IMR-90 (cell line): ENCODE measurements at regions not wholly inside any gene's neighbourhood (a gene's known extent, or its start where the extent isn't known, plus 50 kb on each side); places are given as distances from the start of the nearest gene placed in this dataset.

Experiments used
- ATAC-seq: fragments of 200-7000 bp; cut with Tn5 transposase; 2 replicates; pipeline ENCODE4 v1.9.1; 2020; ENCODE audit warnings: low read depth, mild to moderate bottlenecking, moderate library complexity
- BruUV-seq: library from RNA; stranded (reverse); fragments of 400-500 nt; replicated peaks from 2 replicates; lab custom pipeline; 2021; lab: Mats Ljungman, UMichigan
- CTCF ChIA-PET: fragments of 300-600 bp; formaldehyde crosslinking; extraction: SDS; loops from one replicate; lab custom pipeline; 2021; ENCODE audit warnings: antibody characterized with exemption; lab: Yijun Ruan, JAX
- POLR2A ChIA-PET: fragments of 300-600 bp; sonication (Branson Sonifier 250); formaldehyde crosslinking; loops from one replicate; lab custom pipeline; 2022; ENCODE audit warnings: antibody characterized with exemption; ENCODE audit not compliant: unreplicated experiment; lab: Charles Lee
- DNase-seq: peaks from one replicate; pipeline ENCODE4 v3.0.0; 2013
- H2AFZ ChIP-seq: replicated peaks from 2 replicates; pipeline ENCODE3; 2013; ENCODE audit warnings: low read length, mild to moderate bottlenecking; ENCODE audit not compliant: poor library complexity
- H2AK5ac ChIP-seq: 2 replicates; pipeline ENCODE4 v1.6.1; 2013; ENCODE audit warnings: low read depth, low read length, inconsistent platforms
- H2AK9ac ChIP-seq: replicated peaks from 2 replicates; pipeline ENCODE3; 2013; ENCODE audit warnings: mild to moderate bottlenecking, low read depth, low read length, moderate library complexity; ENCODE audit not compliant: poor library complexity
- H2BK120ac ChIP-seq: 2 replicates; pipeline ENCODE4 v1.6.1; 2013; ENCODE audit warnings: low read depth, low read length, inconsistent platforms
- H2BK15ac ChIP-seq: 3 replicates; pipeline ENCODE4 v1.6.1; 2013; ENCODE audit warnings: low read depth, low read length, inconsistent platforms
- H2BK20ac ChIP-seq: 2 replicates; pipeline ENCODE4 v1.6.1; 2013; ENCODE audit warnings: low read depth, mild to moderate bottlenecking, inconsistent platforms, low read length, moderate library complexity
- H2BK5ac ChIP-seq: 2 replicates; pipeline ENCODE4 v1.6.1; 2013; ENCODE audit warnings: mild to moderate bottlenecking, low read depth, low read length, inconsistent platforms; ENCODE audit not compliant: poor library complexity, severe bottlenecking
- H3K14ac ChIP-seq: replicated peaks from 2 replicates; pipeline ENCODE4 v1.6.1; 2013; ENCODE audit warnings: low read depth, low read length, inconsistent platforms
- H3K18ac ChIP-seq: 2 replicates; pipeline ENCODE4 v1.6.1; 2013; ENCODE audit warnings: low read depth, low read length, control low read depth
- H3K23ac ChIP-seq: 2 replicates; pipeline ENCODE4 v1.6.1; 2013; ENCODE audit warnings: low read depth, low read length, inconsistent platforms
- H3K27ac ChIP-seq: 2 replicates; pipeline ENCODE4 v1.5.1; 2013; ENCODE audit warnings: mild to moderate bottlenecking, control low read depth, low read length; ENCODE audit not compliant: insufficient read depth
- H3K27me3 ChIP-seq: 2 replicates; pipeline ENCODE4 v1.6.1; 2013; ENCODE audit warnings: low read length; ENCODE audit not compliant: control insufficient read depth, insufficient read depth
- H3K36me3 ChIP-seq: 2 replicates; pipeline ENCODE4 v1.6.1; 2013; ENCODE audit warnings: low read length, mixed read lengths; ENCODE audit not compliant: control insufficient read depth, insufficient read depth
- H3K4ac ChIP-seq: 2 replicates; pipeline ENCODE4 v1.6.1; 2013; ENCODE audit warnings: low read depth, low read length, inconsistent platforms
- H3K4me1 ChIP-seq: 2 replicates; pipeline ENCODE4 v1.6.1; 2013; ENCODE audit warnings: low read length, mixed read lengths; ENCODE audit not compliant: control insufficient read depth, insufficient read depth
- H3K4me2 ChIP-seq: 2 replicates; pipeline ENCODE4 v1.6.1; 2013; ENCODE audit warnings: low read depth, mild to moderate bottlenecking, control low read depth, low read length, moderate library complexity
- H3K4me3 ChIP-seq: 2 replicates; pipeline ENCODE4 v1.5.1; 2013; ENCODE audit warnings: low read depth, mild to moderate bottlenecking, control low read depth, low read length, moderate library complexity; ENCODE audit not compliant: insufficient read depth
- H3K56ac ChIP-seq: 2 replicates; pipeline ENCODE4 v1.6.1; 2013; ENCODE audit warnings: low read length, inconsistent platforms; ENCODE audit not compliant: insufficient read depth; ENCODE audit errors: extremely low read depth
- H3K79me1 ChIP-seq, 2 experiments: 2 replicates each; pipeline ENCODE4 v1.6.1; 2013; ENCODE audit warnings: low read length in 2 of 2, inconsistent platforms in 1 of 2, low read depth in 1 of 2
- H3K9ac ChIP-seq: 2 replicates; pipeline ENCODE4 v1.6.1; 2013; ENCODE audit warnings: low read depth, low read length, control low read depth
- H3K9me1 ChIP-seq: 2 replicates; pipeline ENCODE4 v1.6.1; 2013; ENCODE audit warnings: low read length, inconsistent platforms; ENCODE audit not compliant: insufficient read depth
- H3K9me3 ChIP-seq: 2 replicates; pipeline ENCODE4 v1.6.1; 2013; ENCODE audit warnings: low read length; ENCODE audit not compliant: control insufficient read depth, insufficient read depth
- H4K20me1 ChIP-seq: 2 replicates; pipeline ENCODE4 v1.6.1; 2013; ENCODE audit warnings: low read length, inconsistent platforms; ENCODE audit not compliant: insufficient read depth
- H4K5ac ChIP-seq: 2 replicates; pipeline ENCODE4 v1.6.1; 2013; ENCODE audit warnings: mild to moderate bottlenecking, low read depth, low read length, control low read depth
- H4K8ac ChIP-seq, 2 experiments: 2 replicates each; pipeline ENCODE4 v1.6.1; 2013; ENCODE audit warnings: low read depth in 2 of 2, low read length in 2 of 2, control low read depth in 1 of 2, inconsistent platforms in 1 of 2
- H4K91ac ChIP-seq: 2 replicates; pipeline ENCODE4 v1.6.1; 2013; ENCODE audit warnings: low read depth, low read length, inconsistent platforms; ENCODE audit not compliant: insufficient read depth
- CHD1 ChIP-seq: IDR thresholded peaks from 2 replicates; pipeline ENCODE4 v1.6.1; 2012; ENCODE audit warnings: low read depth, low read length, improper control_type of control experiment
- ELK1 ChIP-seq: fragments of 150-350 bp; IDR thresholded peaks from 2 replicates; pipeline ENCODE4 v1.6.1; 2016; ENCODE audit warnings: low read depth, mild to moderate bottlenecking, low read length, moderate library complexity, borderline replicate concordance
- MAFK ChIP-seq: IDR thresholded peaks from 2 replicates; pipeline ENCODE4 v1.6.1; 2012; ENCODE audit warnings: low read depth, low read length, improper control_type of control experiment
- MAZ ChIP-seq: IDR thresholded peaks from 2 replicates; pipeline ENCODE4 v1.6.1; 2012; ENCODE audit warnings: low read depth, mild to moderate bottlenecking, low read length, improper control_type of control experiment, moderate library complexity, borderline replicate concordance
- MXI1 ChIP-seq: IDR thresholded peaks from 2 replicates; pipeline ENCODE4 v1.6.1; 2012; ENCODE audit warnings: low read depth, mild to moderate bottlenecking, low read length, moderate library complexity, borderline replicate concordance
- RAD21 ChIP-seq: IDR thresholded peaks from 2 replicates; pipeline ENCODE4 v1.6.1; 2012; ENCODE audit warnings: low read length, improper control_type of control experiment
- RCOR1 ChIP-seq: IDR thresholded peaks from 2 replicates; pipeline ENCODE4 v1.6.1; 2012; ENCODE audit warnings: mild to moderate bottlenecking, low read length, improper control_type of control experiment; ENCODE audit not compliant: insufficient replicate concordance
- RFX5 ChIP-seq: IDR thresholded peaks from 2 replicates; pipeline ENCODE4 v1.8.0; 2012; ENCODE audit warnings: low read depth, mild to moderate bottlenecking, low read length, moderate library complexity
- SMC3 ChIP-seq: fragments of 150-350 bp; IDR thresholded peaks from 2 replicates; pipeline ENCODE4 v1.6.1; 2016; ENCODE audit warnings: low read depth, mild to moderate bottlenecking, antibody characterized with exemption, low read length, moderate library complexity
- USF2 ChIP-seq: fragments of 150-350 bp; IDR thresholded peaks from 2 replicates; pipeline ENCODE4 v1.6.1; 2017; ENCODE audit warnings: mild to moderate bottlenecking, antibody characterized with exemption, low read length, low read depth
- WGBS, 2 experiments: methylation state at CpG; one replicate each; pipeline versions ENCODE4 v1.1.5 to v1.1.7; 2013; ENCODE audit warnings: missing lambda C conversion rate in 2 of 2; ENCODE audit not compliant: insufficient read length in 1 of 2; ENCODE audit errors: extremely low coverage in 2 of 2; 5-methylcytosine and 5-hydroxymethylcytosine counted together
- dilution Hi-C: fragments of 300-500 bp; cut with HindIII; formaldehyde crosslinking; loops from one replicate; pipeline ENCODE4 v1.14.3; 2018; ENCODE audit warnings: low sequenced_read_pairs; ENCODE audit not compliant: unreplicated experiment
- in situ Hi-C: fragments of 300-500 bp; cut with MboI; formaldehyde crosslinking; loops from 3 replicates; pipeline ENCODE4 v1.14.3; 2019; ENCODE audit warnings: low sequenced_read_pairs, inconsistent platforms, mixed read lengths
- intact Hi-C: fragments of 100-400 bp; cut with micrococcal nuclease; formaldehyde crosslinking; loops from 2 replicates; pipeline ENCODE4 v1.10.0; 2022

DNA sequence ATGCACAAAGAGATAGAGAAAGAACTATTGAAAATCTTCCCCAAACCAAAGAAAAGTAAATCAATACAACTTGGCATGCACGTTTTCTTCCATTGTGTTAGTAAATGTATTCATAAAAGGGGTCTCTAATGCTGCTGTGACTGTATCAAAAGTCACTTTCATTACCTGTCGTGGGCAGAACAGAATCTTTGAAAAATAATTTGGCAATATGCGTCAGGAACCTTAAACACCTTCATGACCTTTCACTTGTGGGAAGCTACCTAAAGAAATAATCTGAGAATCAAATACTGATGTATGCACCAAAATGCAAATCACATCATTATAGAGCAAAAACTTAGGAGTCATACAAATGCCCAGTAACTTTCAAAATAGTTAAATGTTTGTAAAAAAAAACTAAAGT lies 105.3 kb downstream of the ARL4C start:
- in situ Hi-C loops = no loop called here
- no peaks in the 10 kb centered on the region; the same call in 1 of the 2 replicates for H3K9me1 ChIP-seq
- H3K9me3 ChIP-seq = no peaks in the 10 kb centered on the region
- 0 out of 2 replicates have a peak, but pooled peaks cover 3% of the 10 kb centered on the region for H3K27me3 ChIP-seq
- no peaks in the 10 kb centered on the region; the same call in 1 of the 2 replicates for H3K4me1 ChIP-seq
- H2BK20ac ChIP-seq = no peak overlapping the region
- no peak overlapping the region for H2BK120ac ChIP-seq
- H3K36me3 ChIP-seq = no peaks in the 10 kb centered on the region
- POLR2A ChIA-PET = no interaction called here
- intact Hi-C loops = no loop called here
- CTCF ChIA-PET = no interaction called here
- no peak overlapping the region for H2AK9ac ChIP-seq
- H3K14ac ChIP-seq = no peak overlapping the region
- no peak overlapping the region for H4K5ac ChIP-seq
- no peak overlapping the region for H3K23ac ChIP-seq
- TF ChIP-seq USF2 (no peak), SMC3 (no peak), RAD21 (no peak), MXI1 (no peak), RCOR1 (no peak), RFX5 (no peak), ELK1 (no peak), MAFK (no peak), MAZ (no peak), CHD1 (no peak)
- BruUV-seq = no TSS peak
- no peak overlapping the region for H2AFZ ChIP-seq
- no peak overlapping the region for H4K91ac ChIP-seq
- ATAC-seq = no peak
- H2AK5ac ChIP-seq = no peak overlapping the region
- no peak overlapping the region for H3K18ac ChIP-seq
- no peak overlapping the region for H3K4ac ChIP-seq
- no peak overlapping the region for H2BK5ac ChIP-seq
- no peak overlapping the region for H3K27ac ChIP-seq
- dilution Hi-C loops = no loop called here
- H3K9ac ChIP-seq = no peak overlapping the region
- no peak overlapping the region for H3K4me3 ChIP-seq
- no CpG with 5 or more reads among the region's 3 CpGs for WGBS, 2 experiments
- H3K4me2 ChIP-seq = no peak overlapping the region
- no peak overlapping the region for H3K56ac ChIP-seq
- H4K8ac ChIP-seq = no peak overlapping the region
- no peaks in the 10 kb centered on the region for H3K79me1 ChIP-seq
- no peak overlapping the region for H2BK15ac ChIP-seq
- DNase-seq = no peak
- no peaks in the 10 kb centered on the region for H4K20me1 ChIP-seq
